Panc1 (cell line): ENCODE measurements at regions not wholly inside any gene's neighbourhood (a gene's known extent, or its start where the extent isn't known, plus 50 kb on each side); places are given as distances from the start of the nearest gene placed in this dataset.
A peak's percentile ranks its signal among the peaks of the same experiment; 100 is the strongest.

Experiments used
- ATAC-seq: fragments of 200-7000 bp; cut with Tn5 transposase; 2 replicates; pipeline ENCODE4 v1.9.1; 2020; ENCODE audit warnings: mild to moderate bottlenecking, moderate library complexity
- BruUV-seq: library from RNA; stranded (reverse); fragments of 400-500 nt; replicated peaks from 2 replicates; lab custom pipeline; 2021; lab: Mats Ljungman, UMichigan
- CTCF ChIA-PET: fragments of 300-600 bp; sonication (Branson Sonifier 250); formaldehyde crosslinking; loops from one replicate; lab custom pipeline; 2022; ENCODE audit warnings: antibody characterized with exemption; lab: Charles Lee
- POLR2A ChIA-PET: fragments of 300-600 bp; sonication (Branson Sonifier 250); formaldehyde crosslinking; loops from one replicate; lab custom pipeline; 2022; ENCODE audit warnings: antibody characterized with exemption; lab: Charles Lee
- DNase-seq: peaks from one replicate; pipeline ENCODE4 v3.0.0-alpha.2; 2010; ENCODE audit warnings: low read depth, low spot score
- H3K27ac ChIP-seq: 2 replicates; pipeline ENCODE4 v1.5.1; 2011; ENCODE audit warnings: mild to moderate bottlenecking, low read length, inconsistent platforms
- H3K27me3 ChIP-seq: fragments of 200-500 bp; sonication (Bioruptor generic); 2 replicates; pipeline ENCODE4 v1.6.0; 2014; ENCODE audit warnings: low read length, inconsistent platforms; ENCODE audit not compliant: control insufficient read depth, insufficient read depth
- H3K36me3 ChIP-seq: fragments of 200-500 bp; sonication (Bioruptor generic); 2 replicates; pipeline ENCODE4 v1.5.1; 2014; ENCODE audit warnings: inconsistent platforms, mild to moderate bottlenecking, low read length, moderate library complexity; ENCODE audit not compliant: control insufficient read depth, insufficient read depth
- H3K4me1 ChIP-seq: 2 replicates; pipeline ENCODE4 v1.5.1; 2011; ENCODE audit warnings: inconsistent platforms, mild to moderate bottlenecking, low read length, moderate library complexity; ENCODE audit not compliant: control insufficient read depth, insufficient read depth
- H3K4me3 ChIP-seq, 2 experiments: 2 replicates each; pipeline ENCODE4 v1.5.1; 2011 to 2012; ENCODE audit warnings: low read depth in 2 of 2, low read length in 2 of 2, mild to moderate bottlenecking in 2 of 2, inconsistent platforms in 1 of 2, moderate library complexity in 1 of 2
- H3K9me3 ChIP-seq: fragments of 200-500 bp; sonication (Bioruptor generic); 2 replicates; pipeline ENCODE4 v1.5.1; 2014; ENCODE audit warnings: low read depth, mild to moderate bottlenecking, inconsistent platforms, low read length, moderate library complexity; ENCODE audit not compliant: control insufficient read depth, insufficient read depth
- POLR2AphosphoS5 ChIP-seq: IDR thresholded peaks from 2 replicates; pipeline ENCODE4 v1.6.1; 2012; ENCODE audit warnings: mild to moderate bottlenecking, low read depth, low read length, moderate library complexity
- REST ChIP-seq, 2 experiments: IDR thresholded peaks; 2 replicates each; pipeline ENCODE4 v1.6.1; 2011 to 2012; ENCODE audit warnings: low read depth in 2 of 2, control low read depth in 1 of 2, low read length in 1 of 2, mild to moderate bottlenecking in 1 of 2, moderate library complexity in 1 of 2; ENCODE audit not compliant: insufficient read depth in 1 of 2
- SIN3A ChIP-seq: IDR thresholded peaks from 2 replicates; pipeline ENCODE4 v1.6.1; 2012; ENCODE audit warnings: low read depth, mild to moderate bottlenecking, low read length, moderate library complexity, borderline replicate concordance; ENCODE audit not compliant: insufficient read depth
- TCF7L2 ChIP-seq: IDR thresholded peaks from 2 replicates; pipeline ENCODE4 v1.6.1; 2011; ENCODE audit warnings: mild to moderate bottlenecking, low read depth, low read length, inconsistent platforms
- in situ Hi-C: cut with HindIII; loops from 2 replicates; pipeline ENCODE4 v1.10.0; 2016; ENCODE audit warnings: low sequenced_read_pairs, low pct_unique_long_range_greater_than_20kb
- intact Hi-C: fragments of 100-400 bp; cut with micrococcal nuclease; formaldehyde crosslinking; loops from one replicate; pipeline ENCODE4 v1.10.0; 2022; ENCODE audit not compliant: unreplicated experiment
- TF ChIP-seq, protein P1 (sequence below): fragments of 450-650 bp; IDR thresholded peaks from 2 replicates; pipeline ENCODE4 v1.5.1; 2017; ENCODE audit warnings: mild to moderate bottlenecking

DNA sequence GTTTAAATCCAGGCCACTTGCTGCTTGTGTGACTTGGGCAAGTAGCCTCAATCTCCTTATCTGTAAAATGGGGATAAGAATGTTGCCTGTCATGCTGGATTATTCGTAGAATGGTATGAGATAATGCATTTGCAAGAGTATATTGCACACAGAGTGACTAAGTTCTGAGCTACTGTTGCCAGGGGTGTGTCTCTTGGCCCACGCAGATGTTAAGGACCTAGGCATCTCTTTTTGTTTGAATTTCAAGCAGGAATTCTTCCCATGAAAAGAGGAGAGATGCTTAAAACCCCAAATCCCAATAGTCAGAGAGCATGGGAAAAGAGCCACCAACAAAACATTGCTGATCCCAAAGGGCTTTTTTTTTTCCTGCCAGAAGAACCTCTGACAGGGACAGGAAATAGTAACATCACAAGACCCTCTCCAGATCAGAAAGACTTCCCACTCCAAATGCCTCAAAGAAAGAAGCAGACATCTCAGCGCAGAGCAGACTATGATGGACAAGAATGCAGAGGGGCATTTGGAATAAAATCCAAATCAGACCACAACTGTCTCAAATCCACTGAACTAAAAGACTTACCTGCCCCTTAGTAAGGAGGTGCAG is 90.5 kb downstream of the MRPL46 start:
- POLR2A ChIA-PET = no interaction called here
- CTCF ChIA-PET = no interaction called here

GRCh38 chr15:88375234-88375927 is 91.8 kb downstream of the MRPL46 start:
- Histone ChIP-seq H3K27ac (no peak overlapping the region), H3K9me3 (no peaks in the 10 kb centered on the region), H3K36me3 (no peaks in the 10 kb centered on the region), H3K4me1 (no peaks in the 10 kb centered on the region), H3K27me3 (peaks cover 9% of the 10 kb centered on the region), H3K4me3 (no peak overlapping the region)
- CTCF ChIA-PET = no interaction called here
- POLR2A ChIA-PET = no interaction called here
- no TSS peak for BruUV-seq
- TF ChIP-seq REST (IDR thresholded peaks at IDR 0.05; ENCODE audit: insufficient read depth in 1 of 2, low read depth in 2 of 2, low read length in 1 of 2) (no peak), POLR2AphosphoS5 (no peak), TCF7L2 (no peak), SIN3A (no peak)
- TF ChIP-seq, protein P1, sequence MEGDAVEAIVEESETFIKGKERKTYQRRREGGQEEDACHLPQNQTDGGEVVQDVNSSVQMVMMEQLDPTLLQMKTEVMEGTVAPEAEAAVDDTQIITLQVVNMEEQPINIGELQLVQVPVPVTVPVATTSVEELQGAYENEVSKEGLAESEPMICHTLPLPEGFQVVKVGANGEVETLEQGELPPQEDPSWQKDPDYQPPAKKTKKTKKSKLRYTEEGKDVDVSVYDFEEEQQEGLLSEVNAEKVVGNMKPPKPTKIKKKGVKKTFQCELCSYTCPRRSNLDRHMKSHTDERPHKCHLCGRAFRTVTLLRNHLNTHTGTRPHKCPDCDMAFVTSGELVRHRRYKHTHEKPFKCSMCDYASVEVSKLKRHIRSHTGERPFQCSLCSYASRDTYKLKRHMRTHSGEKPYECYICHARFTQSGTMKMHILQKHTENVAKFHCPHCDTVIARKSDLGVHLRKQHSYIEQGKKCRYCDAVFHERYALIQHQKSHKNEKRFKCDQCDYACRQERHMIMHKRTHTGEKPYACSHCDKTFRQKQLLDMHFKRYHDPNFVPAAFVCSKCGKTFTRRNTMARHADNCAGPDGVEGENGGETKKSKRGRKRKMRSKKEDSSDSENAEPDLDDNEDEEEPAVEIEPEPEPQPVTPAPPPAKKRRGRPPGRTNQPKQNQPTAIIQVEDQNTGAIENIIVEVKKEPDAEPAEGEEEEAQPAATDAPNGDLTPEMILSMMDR = no peak
- DNase-seq = no peak
- intact Hi-C loops (loop anchor here (10.0 kb wide), 1 partner anchor 81 kb away; no protein-coding TSS in a partner anchor), in situ Hi-C loops (no loop called here)
- ATAC-seq = 0 out of 2 replicates have a peak, but pooled peaks have one; percentile 42

More for the DNA sequence above, 90.5 kb downstream of the MRPL46 start:
- Histone ChIP-seq H3K9me3 (no peaks in the 10 kb centered on the region), H3K27ac (no peak overlapping the region), H3K4me3 (no peak overlapping the region), H3K27me3 (peaks cover 10% of the 10 kb centered on the region), H3K4me1 (no peaks in the 10 kb centered on the region), H3K36me3 (no peaks in the 10 kb centered on the region)
- no peak for ATAC-seq
- TF ChIP-seq, protein P1 = no peak
- TF ChIP-seq TCF7L2 (no peak), SIN3A (no peak), POLR2AphosphoS5 (no peak), REST (IDR thresholded peaks at IDR 0.05; ENCODE audit: insufficient read depth in 1 of 2, low read depth in 2 of 2, low read length in 1 of 2) (no peak)
- no peak for DNase-seq
- BruUV-seq = no TSS peak
- intact Hi-C loops = loop anchor here (10.0 kb wide), 1 partner anchor 82 kb away; no protein-coding TSS in a partner anchor
- in situ Hi-C loops = no loop called here
